ENCODE measurements at regions not wholly inside any gene's neighbourhood (a gene's known extent, or its start where the extent isn't known, plus 50 kb on each side); places are given as distances from the start of the nearest gene placed in this dataset.

GRCh38 chr1:221023482-221023881 is 144.2 kb downstream of the HLX start:
- CTCF ChIA-PET = no interaction called here
- POLR2A ChIA-PET = no interaction called here
- TF ChIP-seq, protein P1, sequence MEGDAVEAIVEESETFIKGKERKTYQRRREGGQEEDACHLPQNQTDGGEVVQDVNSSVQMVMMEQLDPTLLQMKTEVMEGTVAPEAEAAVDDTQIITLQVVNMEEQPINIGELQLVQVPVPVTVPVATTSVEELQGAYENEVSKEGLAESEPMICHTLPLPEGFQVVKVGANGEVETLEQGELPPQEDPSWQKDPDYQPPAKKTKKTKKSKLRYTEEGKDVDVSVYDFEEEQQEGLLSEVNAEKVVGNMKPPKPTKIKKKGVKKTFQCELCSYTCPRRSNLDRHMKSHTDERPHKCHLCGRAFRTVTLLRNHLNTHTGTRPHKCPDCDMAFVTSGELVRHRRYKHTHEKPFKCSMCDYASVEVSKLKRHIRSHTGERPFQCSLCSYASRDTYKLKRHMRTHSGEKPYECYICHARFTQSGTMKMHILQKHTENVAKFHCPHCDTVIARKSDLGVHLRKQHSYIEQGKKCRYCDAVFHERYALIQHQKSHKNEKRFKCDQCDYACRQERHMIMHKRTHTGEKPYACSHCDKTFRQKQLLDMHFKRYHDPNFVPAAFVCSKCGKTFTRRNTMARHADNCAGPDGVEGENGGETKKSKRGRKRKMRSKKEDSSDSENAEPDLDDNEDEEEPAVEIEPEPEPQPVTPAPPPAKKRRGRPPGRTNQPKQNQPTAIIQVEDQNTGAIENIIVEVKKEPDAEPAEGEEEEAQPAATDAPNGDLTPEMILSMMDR (IDR thresholded peaks at IDR 0.05; ENCODE audit: low read depth, low read length) = no peak

DNA sequence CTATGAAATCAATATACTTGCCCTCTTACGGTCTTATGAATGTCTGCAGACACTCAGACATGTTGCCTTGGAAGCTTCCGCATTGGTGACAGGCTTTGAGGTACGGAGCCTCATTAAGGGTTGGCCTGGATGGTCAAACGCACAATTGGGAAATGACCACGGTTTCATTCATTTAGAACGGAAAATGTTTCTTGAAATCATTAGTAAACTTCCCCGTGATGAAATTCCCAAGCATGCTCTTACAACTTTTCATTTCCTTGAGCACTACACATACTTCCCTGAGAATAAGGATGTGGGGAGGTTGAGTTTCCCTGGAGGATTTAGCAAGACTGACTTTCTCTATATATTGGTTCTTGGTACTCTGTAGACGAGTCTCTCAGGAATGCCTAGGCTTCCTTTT is 146.3 kb downstream of the HLX start:
- no peak overlapping the region for H3K4me3 ChIP-seq (ENCODE audit: low read depth, low read length)
- no peaks in the 10 kb centered on the region for H3K27me3 ChIP-seq (ENCODE audit: control insufficient read depth, insufficient read depth, low read length)
- no peak for DNase-seq (ENCODE audit: low read depth, low spot score)
- H3K9me3 ChIP-seq (ENCODE audit: control insufficient read depth, insufficient read depth, low read length) = no peaks in the 10 kb centered on the region
- ChIA-PET POLR2A (interaction anchor here (0.6 kb wide), 1 partner anchor 146 kb away, joined by 8 read pairs; the partner anchor contains the start of gene HLX), CTCF (no interaction called here)
- TF ChIP-seq, protein P1 (IDR thresholded peaks at IDR 0.05; ENCODE audit: low read depth, low read length) = no peak
- H3K27ac ChIP-seq (ENCODE audit: low read depth, low read length) = no peak overlapping the region

More at GRCh38 chr1:221023482-221023881, 144.2 kb downstream of the HLX start:
- no peaks in the 10 kb centered on the region for H3K9me3 ChIP-seq (ENCODE audit: control insufficient read depth, insufficient read depth, low read length)
- H3K27ac ChIP-seq (ENCODE audit: low read depth, low read length) = no peak overlapping the region
- H3K4me3 ChIP-seq (ENCODE audit: low read depth, low read length) = no peak overlapping the region
- no peak for DNase-seq (ENCODE audit: low read depth, low spot score)
- no peaks in the 10 kb centered on the region for H3K27me3 ChIP-seq (ENCODE audit: control insufficient read depth, insufficient read depth, low read length)

GRCh38 chr1:221025956-221026355 is 146.7 kb downstream of the HLX start:
- TF ChIP-seq, protein P1 (IDR thresholded peaks at IDR 0.05; ENCODE audit: low read depth, low read length) = no peak
- Histone ChIP-seq H3K27me3 (ENCODE audit: control insufficient read depth, insufficient read depth, low read length) (no peaks in the 10 kb centered on the region), H3K4me3 (ENCODE audit: low read depth, low read length) (no peak overlapping the region), H3K9me3 (ENCODE audit: control insufficient read depth, insufficient read depth, low read length) (no peaks in the 10 kb centered on the region), H3K27ac (ENCODE audit: low read depth, low read length) (no peak overlapping the region)
- ChIA-PET POLR2A (interaction anchor here (0.6 kb wide), 1 partner anchor 147 kb away, joined by 8 read pairs; the partner anchor contains the start of gene HLX), CTCF (no interaction called here)
- no peak for DNase-seq (ENCODE audit: low read depth, low spot score)

- H3K9me3 ChIP-seq (ENCODE audit: control insufficient read depth, insufficient read depth, low read length) = no peaks in the 10 kb centered on the region
- CTCF ChIA-PET = interaction anchor here (0.8 kb wide), 1 partner anchor 172 kb away, joined by 3 read pairs; no protein-coding TSS in a partner anchor
- no peaks in the 10 kb centered on the region for H3K27me3 ChIP-seq (ENCODE audit: control insufficient read depth, insufficient read depth, low read length)
- H3K4me3 ChIP-seq (ENCODE audit: low read depth, low read length) = no peak overlapping the region
- H3K27ac ChIP-seq (ENCODE audit: low read depth, low read length) = no peak overlapping the region
- POLR2A ChIA-PET = interaction anchor here (1.1 to 1.2 kb wide), 2 partner anchors 10 to 68 kb away, joined by 3 to 5 read pairs; no protein-coding TSS in a partner anchor
- peak; percentile 21 for DNase-seq (ENCODE audit: low read depth, low spot score)
- TF ChIP-seq, protein P1 (IDR thresholded peaks at IDR 0.05; ENCODE audit: low read depth, low read length) = no peak
Measured at GRCh38 chr1:221029981-221030649, 150.9 kb downstream of the HLX start.

DNA sequence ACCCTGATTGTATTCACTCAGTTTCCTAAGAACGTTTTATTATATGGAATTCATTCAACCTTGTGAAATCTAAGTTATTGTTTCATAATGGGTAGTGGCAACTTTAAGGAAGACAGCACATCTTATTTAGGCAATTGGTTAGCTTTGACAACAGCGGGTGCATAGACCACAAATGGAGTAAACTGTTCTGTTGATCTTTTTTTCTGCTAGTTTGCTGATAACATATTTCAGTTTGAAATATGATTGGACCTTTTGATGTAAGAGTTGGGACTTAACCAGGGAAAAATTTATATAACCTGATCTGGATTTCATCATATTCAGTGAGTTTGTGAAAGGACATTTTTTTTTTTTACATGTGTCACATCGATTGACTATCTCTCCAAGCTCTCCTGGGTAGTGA is 151.7 kb downstream of the HLX start:
- TF ChIP-seq, protein P1 (IDR thresholded peaks at IDR 0.05; ENCODE audit: low read depth, low read length) = no peak
- POLR2A ChIA-PET = no interaction called here
- H3K9me3 ChIP-seq (ENCODE audit: control insufficient read depth, insufficient read depth, low read length) = no peaks in the 10 kb centered on the region
- CTCF ChIA-PET = no interaction called here
- no peak for DNase-seq (ENCODE audit: low read depth, low spot score)
- H3K27ac ChIP-seq (ENCODE audit: low read depth, low read length) = no peak overlapping the region
- no peaks in the 10 kb centered on the region for H3K27me3 ChIP-seq (ENCODE audit: control insufficient read depth, insufficient read depth, low read length)
- no peak overlapping the region for H3K4me3 ChIP-seq (ENCODE audit: low read depth, low read length)

Measured in AG04450 (cell line).